ENCODE measurements at regions not wholly inside any gene's neighbourhood (a gene's known extent, or its start where the extent isn't known, plus 50 kb on each side); places are given as distances from the start of the nearest gene placed in this dataset.
A peak's percentile ranks its signal among the peaks of the same experiment; 100 is the strongest.

DNA sequence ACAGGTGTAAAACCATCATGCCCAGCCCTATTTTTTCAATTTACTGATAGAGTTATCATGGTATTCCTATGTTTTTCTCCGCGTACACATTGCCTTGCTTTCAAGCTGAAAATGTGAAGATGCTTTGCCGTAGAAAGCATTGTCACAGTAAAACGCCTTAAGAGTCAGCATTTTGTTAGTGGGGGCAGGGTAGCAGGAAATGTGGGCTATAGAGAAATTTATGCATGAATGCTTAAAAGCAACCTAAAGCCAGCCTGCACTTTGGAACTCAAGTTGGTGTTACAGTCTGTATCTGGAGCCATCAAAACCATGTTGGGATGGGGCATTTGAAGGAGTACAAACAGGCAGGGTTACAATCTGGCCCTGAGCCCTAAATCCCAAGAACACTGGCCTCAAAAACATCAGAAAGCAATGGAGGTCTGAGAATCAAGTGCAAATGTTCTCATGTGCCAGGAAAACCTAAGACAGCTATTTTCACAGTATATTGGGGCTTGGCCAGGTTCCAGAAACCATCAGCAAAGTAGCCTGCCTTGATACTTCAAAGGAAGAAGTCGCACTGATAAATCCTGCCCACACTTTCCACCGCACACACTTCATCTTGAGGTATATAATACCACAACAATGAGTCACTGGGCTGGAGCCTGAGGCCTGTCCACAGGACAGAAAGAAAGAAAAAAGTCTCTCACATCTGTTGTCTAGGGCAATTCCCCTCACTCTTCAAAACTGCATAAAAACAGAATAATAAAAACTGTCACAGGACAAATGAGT, 313.8 kb downstream of the ENC1 start (continued):
- TF ChIP-seq, protein P1, sequence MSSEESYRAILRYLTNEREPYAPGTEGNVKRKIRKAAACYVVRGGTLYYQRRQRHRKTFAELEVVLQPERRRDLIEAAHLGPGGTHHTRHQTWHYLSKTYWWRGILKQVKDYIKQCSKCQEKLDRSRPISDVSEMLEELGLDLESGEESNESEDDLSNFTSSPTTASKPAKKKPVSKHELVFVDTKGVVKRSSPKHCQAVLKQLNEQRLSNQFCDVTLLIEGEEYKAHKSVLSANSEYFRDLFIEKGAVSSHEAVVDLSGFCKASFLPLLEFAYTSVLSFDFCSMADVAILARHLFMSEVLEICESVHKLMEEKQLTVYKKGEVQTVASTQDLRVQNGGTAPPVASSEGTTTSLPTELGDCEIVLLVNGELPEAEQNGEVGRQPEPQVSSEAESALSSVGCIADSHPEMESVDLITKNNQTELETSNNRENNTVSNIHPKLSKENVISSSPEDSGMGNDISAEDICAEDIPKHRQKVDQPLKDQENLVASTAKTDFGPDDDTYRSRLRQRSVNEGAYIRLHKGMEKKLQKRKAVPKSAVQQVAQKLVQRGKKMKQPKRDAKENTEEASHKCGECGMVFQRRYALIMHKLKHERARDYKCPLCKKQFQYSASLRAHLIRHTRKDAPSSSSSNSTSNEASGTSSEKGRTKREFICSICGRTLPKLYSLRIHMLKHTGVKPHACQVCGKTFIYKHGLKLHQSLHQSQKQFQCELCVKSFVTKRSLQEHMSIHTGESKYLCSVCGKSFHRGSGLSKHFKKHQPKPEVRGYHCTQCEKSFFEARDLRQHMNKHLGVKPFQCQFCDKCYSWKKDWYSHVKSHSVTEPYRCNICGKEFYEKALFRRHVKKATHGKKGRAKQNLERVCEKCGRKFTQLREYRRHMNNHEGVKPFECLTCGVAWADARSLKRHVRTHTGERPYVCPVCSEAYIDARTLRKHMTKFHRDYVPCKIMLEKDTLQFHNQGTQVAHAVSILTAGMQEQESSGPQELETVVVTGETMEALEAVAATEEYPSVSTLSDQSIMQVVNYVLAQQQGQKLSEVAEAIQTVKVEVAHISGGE (CRISPR knock-in tag; IDR thresholded peaks at IDR 0.05) = no peak
- TF ChIP-seq BHLHE40 (IDR thresholded peaks at IDR 0.05; ENCODE audit: borderline replicate concordance in 1 of 2, low read depth in 2 of 2, low read length in 1 of 2) = peak; percentile 87 to 92
- TF ChIP-seq ZNF384 (IDR thresholded peaks at IDR 0.05; ENCODE audit: borderline replicate concordance, low read depth, low read length) = peak; percentile 57
- no peak; the same call in 1 of the 2 replicates for TF ChIP-seq BACH1 (IDR thresholded peaks at IDR 0.05; ENCODE audit: borderline replicate concordance)
- no peak for TF ChIP-seq RB1 (IDR thresholded peaks at IDR 0.05; ENCODE audit: borderline replicate concordance)
- no peak for TF ChIP-seq RBBP5 (conservative IDR thresholded peaks at IDR 0.05)
- TF ChIP-seq CBX5 (IDR thresholded peaks at IDR 0.05; ENCODE audit: low read depth) = no peak
- TF ChIP-seq NBN (IDR thresholded peaks at IDR 0.05) = peak; percentile 69
- peak; percentile 46; the same call in 1 of the 2 replicates for TF ChIP-seq IRF4 (IDR thresholded peaks at IDR 0.05; ENCODE audit: low read depth, low read length)
- TF ChIP-seq JUNB (IDR thresholded peaks at IDR 0.05) = peak; percentile 62
- TF ChIP-seq CREM (IDR thresholded peaks at IDR 0.05; ENCODE audit: low read depth) = peak; percentile 50; the same call in 1 of the 2 replicates
- TF ChIP-seq DPF2 (IDR thresholded peaks at IDR 0.05) = peak; percentile 87
- TF ChIP-seq SMAD1 (IDR thresholded peaks at IDR 0.05; ENCODE audit: low read depth, partially characterized antibody) = peak; percentile 96
- TF ChIP-seq IKZF2 (IDR thresholded peaks at IDR 0.05) = peak; percentile 92
- no peak for TF ChIP-seq NR2C2 (IDR thresholded peaks at IDR 0.05; ENCODE audit: borderline replicate concordance, control insufficient read depth, insufficient read length, low read depth)
- TF ChIP-seq RUNX3 (IDR thresholded peaks at IDR 0.05; ENCODE audit: low read length) = peak; percentile 99
- TF ChIP-seq NKRF (conservative IDR thresholded peaks at IDR 0.05) = no peak
- TF ChIP-seq, protein P2, sequence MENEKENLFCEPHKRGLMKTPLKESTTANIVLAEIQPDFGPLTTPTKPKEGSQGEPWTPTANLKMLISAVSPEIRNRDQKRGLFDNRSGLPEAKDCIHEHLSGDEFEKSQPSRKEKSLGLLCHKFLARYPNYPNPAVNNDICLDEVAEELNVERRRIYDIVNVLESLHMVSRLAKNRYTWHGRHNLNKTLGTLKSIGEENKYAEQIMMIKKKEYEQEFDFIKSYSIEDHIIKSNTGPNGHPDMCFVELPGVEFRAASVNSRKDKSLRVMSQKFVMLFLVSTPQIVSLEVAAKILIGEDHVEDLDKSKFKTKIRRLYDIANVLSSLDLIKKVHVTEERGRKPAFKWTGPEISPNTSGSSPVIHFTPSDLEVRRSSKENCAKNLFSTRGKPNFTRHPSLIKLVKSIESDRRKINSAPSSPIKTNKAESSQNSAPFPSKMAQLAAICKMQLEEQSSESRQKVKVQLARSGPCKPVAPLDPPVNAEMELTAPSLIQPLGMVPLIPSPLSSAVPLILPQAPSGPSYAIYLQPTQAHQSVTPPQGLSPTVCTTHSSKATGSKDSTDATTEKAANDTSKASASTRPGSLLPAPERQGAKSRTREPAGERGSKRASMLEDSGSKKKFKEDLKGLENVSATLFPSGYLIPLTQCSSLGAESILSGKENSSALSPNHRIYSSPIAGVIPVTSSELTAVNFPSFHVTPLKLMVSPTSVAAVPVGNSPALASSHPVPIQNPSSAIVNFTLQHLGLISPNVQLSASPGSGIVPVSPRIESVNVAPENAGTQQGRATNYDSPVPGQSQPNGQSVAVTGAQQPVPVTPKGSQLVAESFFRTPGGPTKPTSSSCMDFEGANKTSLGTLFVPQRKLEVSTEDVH (IDR thresholded peaks at IDR 0.05; ENCODE audit: low read depth, partially characterized antibody) = no peak
- 0 out of 2 replicates have a peak, but pooled peaks have one; percentile 38 for TF ChIP-seq ZNF207 (IDR thresholded peaks at IDR 0.05; ENCODE audit: borderline replicate concordance)
- TF ChIP-seq BRCA1 (IDR thresholded peaks at IDR 0.05; ENCODE audit: low read depth, low read length) = no peak
- TF ChIP-seq TBL1XR1 (IDR thresholded peaks at IDR 0.05; ENCODE audit: low read depth, low read length) = no peak; the same call in 1 of the 2 replicates
- peak; percentile 80 for TF ChIP-seq PAX5 (IDR thresholded peaks at IDR 0.05; ENCODE audit: borderline replicate concordance, low read depth, low read length)
- TF ChIP-seq EP300 (IDR thresholded peaks at IDR 0.05; ENCODE audit: borderline replicate concordance in 1 of 2, control insufficient read depth in 1 of 2, low read depth in 2 of 2, low read length in 2 of 2) = peak; percentile 16 to 25; a peak in 2 of 4 replicates
- peak; percentile 56; the same call in 1 of the 2 replicates for TF ChIP-seq GATAD2B (conservative IDR thresholded peaks at IDR 0.05; ENCODE audit: low read depth)
